OCI-LY7 (cell line): ENCODE measurements at regions not wholly inside any gene's neighbourhood (a gene's known extent, or its start where the extent isn't known, plus 50 kb on each side); places are given as distances from the start of the nearest gene placed in this dataset.

Experiments used
- BruUV-seq: library from RNA; stranded (reverse); fragments of 400-500 nt; replicated peaks from 2 replicates; lab custom pipeline; 2021; lab: Mats Ljungman, UMichigan
- CTCF ChIA-PET: fragments of 300-600 bp; sonication (Branson Sonifier 250); formaldehyde crosslinking; loops from one replicate; lab custom pipeline; 2022; ENCODE audit warnings: antibody characterized with exemption; ENCODE audit not compliant: unreplicated experiment; lab: Charles Lee
- POLR2A ChIA-PET: fragments of 300-600 bp; sonication (Branson Sonifier 250); formaldehyde crosslinking; loops from one replicate; lab custom pipeline; 2022; ENCODE audit warnings: antibody characterized with exemption; lab: Charles Lee
- DNase-seq: peaks from one replicate; pipeline ENCODE4 v3.0.0-alpha.2; 2015; ENCODE audit warnings: low spot score
- H2AFZ ChIP-seq: fragments of 200-600 bp; sonication (generic), shearing (Covaris generic); 2 replicates; pipeline ENCODE4 v1.6.1; 2014; ENCODE audit warnings: mild to moderate bottlenecking, antibody characterized with exemption, low read length, moderate library complexity
- H3K27ac ChIP-seq: fragments of 200-600 bp; sonication (generic); 2 replicates; pipeline ENCODE4 v1.5.1; 2014; ENCODE audit warnings: mixed run types, low read depth, mild to moderate bottlenecking, moderate library complexity, low read length, inconsistent platforms; ENCODE audit not compliant: poor library complexity, severe bottlenecking
- H3K36me3 ChIP-seq: fragments of 200-600 bp; sonication (generic); 2 replicates; pipeline ENCODE4 v1.6.1; 2014; ENCODE audit warnings: mild to moderate bottlenecking, antibody characterized with exemption, low read length, moderate library complexity, mixed read lengths; ENCODE audit not compliant: insufficient read depth
- H3K4me1 ChIP-seq: fragments of 200-600 bp; sonication (generic); 2 replicates; pipeline ENCODE4 v1.5.1; 2014; ENCODE audit warnings: mild to moderate bottlenecking, low read length; ENCODE audit not compliant: insufficient read depth, poor library complexity, severe bottlenecking
- H3K4me2 ChIP-seq: fragments of 200-600 bp; sonication (generic); 2 replicates; pipeline ENCODE4 v1.6.1; 2014; ENCODE audit warnings: mild to moderate bottlenecking, low read length
- H3K4me3 ChIP-seq: fragments of 200-600 bp; sonication (generic); 2 replicates; pipeline ENCODE4 v1.5.1; 2014; ENCODE audit warnings: mild to moderate bottlenecking, low read depth, low read length; ENCODE audit not compliant: poor library complexity, severe bottlenecking
- H3K79me2 ChIP-seq: fragments of 200-600 bp; sonication (generic); 2 replicates; pipeline ENCODE4 v1.6.1; 2016; ENCODE audit warnings: low read depth, mild to moderate bottlenecking, low read length, moderate library complexity, mixed read lengths; ENCODE audit not compliant: insufficient read depth
- H3K9me2 ChIP-seq: fragments of 200-600 bp; sonication (generic); 2 replicates; pipeline ENCODE4 v1.6.1; 2016; ENCODE audit warnings: mild to moderate bottlenecking, low read length, mixed read lengths; ENCODE audit not compliant: insufficient read depth
- H3K9me3 ChIP-seq: fragments of 200-600 bp; sonication (generic); 2 replicates; pipeline ENCODE4 v1.6.1; 2014; ENCODE audit warnings: mild to moderate bottlenecking, mixed run types, low read length, mixed read lengths
- H4K20me1 ChIP-seq: fragments of 200-600 bp; sonication (generic); 2 replicates; pipeline ENCODE4 v1.6.1; 2014; ENCODE audit warnings: mild to moderate bottlenecking, antibody characterized with exemption, low read length, moderate library complexity, mixed read lengths; ENCODE audit not compliant: insufficient read depth
- CTCF ChIP-seq: fragments of 200-600 bp; sonication (generic); conservative IDR thresholded peaks from 2 replicates; pipeline ENCODE4 v1.5.1; 2014; ENCODE audit warnings: mild to moderate bottlenecking, antibody characterized with exemption, low read length, moderate library complexity, mixed read lengths
- EZH2phosphoT487 ChIP-seq: fragments of 200-600 bp; sonication (generic); IDR thresholded peaks from 2 replicates; pipeline ENCODE4 v1.6.1; 2018; ENCODE audit warnings: low read depth, borderline replicate concordance, mild to moderate bottlenecking, mixed run types, antibody characterized with exemption, low read length, moderate library complexity, mixed read lengths
- intact Hi-C: fragments of 100-400 bp; cut with micrococcal nuclease; formaldehyde crosslinking; loops from one replicate; pipeline ENCODE4 v1.10.0; 2022; ENCODE audit not compliant: unreplicated experiment

DNA sequence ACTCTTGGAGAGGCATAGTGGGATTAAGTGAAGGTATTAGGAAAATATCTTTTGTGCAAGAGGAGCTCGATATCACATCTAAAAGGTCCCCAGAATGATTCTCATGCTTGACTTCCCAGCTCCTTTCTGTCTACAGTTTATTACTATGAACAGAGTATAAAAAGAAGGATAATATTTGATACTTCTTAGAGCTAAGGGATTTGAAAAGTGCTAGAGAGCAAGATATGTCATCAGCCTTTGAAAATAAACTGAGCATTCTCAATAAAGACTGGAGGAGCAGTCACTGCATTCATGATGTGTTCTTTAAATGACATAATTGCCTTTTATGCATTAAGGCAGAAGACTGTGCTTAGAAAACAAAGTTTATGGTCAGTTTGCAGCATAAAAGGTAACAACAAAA, 543.2 kb upstream of the NRXN1 start:
- TF ChIP-seq EZH2phosphoT487 (no peak), CTCF (no peak)
- BruUV-seq = no TSS peak
- POLR2A ChIA-PET = interaction anchor here (0.6 kb wide), 1 partner anchor 508 kb away, joined by 3 read pairs; no protein-coding TSS in a partner anchor
- no peaks in the 10 kb centered on the region for H3K36me3 ChIP-seq
- no peaks in the 10 kb centered on the region for H3K4me1 ChIP-seq
- intact Hi-C loops = no loop called here
- no peak overlapping the region for H3K4me3 ChIP-seq
- no peak overlapping the region for H3K4me2 ChIP-seq
- CTCF ChIA-PET = no interaction called here
- no peaks in the 10 kb centered on the region for H3K9me2 ChIP-seq
- no peaks in the 10 kb centered on the region for H3K79me2 ChIP-seq
- H2AFZ ChIP-seq = no peak overlapping the region
- DNase-seq = no peak
- no peaks in the 10 kb centered on the region for H4K20me1 ChIP-seq
- H3K9me3 ChIP-seq = no peaks in the 10 kb centered on the region
- no peak overlapping the region for H3K27ac ChIP-seq

DNA sequence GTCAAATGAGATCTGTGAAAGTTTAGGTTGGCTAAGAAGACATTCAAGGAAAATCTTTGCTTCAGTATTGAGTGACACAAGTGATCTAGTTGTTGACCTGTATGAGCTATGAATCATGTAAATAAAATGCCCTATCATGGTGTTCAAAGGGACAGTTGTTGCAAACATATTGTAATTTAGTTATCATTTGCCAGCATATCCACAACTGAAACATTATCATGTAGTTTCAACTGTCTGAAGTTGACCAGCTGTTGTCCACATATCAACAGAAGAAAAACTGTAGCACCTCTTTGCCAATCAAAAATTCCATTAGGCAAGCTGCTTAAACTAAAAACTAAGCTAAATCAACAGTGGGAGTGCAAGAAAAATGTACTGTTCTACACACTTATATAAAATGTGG, 527.1 kb upstream of the NRXN1 start:
- H4K20me1 ChIP-seq = no peaks in the 10 kb centered on the region
- H3K4me1 ChIP-seq = no peaks in the 10 kb centered on the region
- no peak for DNase-seq
- no peaks in the 10 kb centered on the region for H3K79me2 ChIP-seq
- BruUV-seq = no TSS peak
- ChIA-PET POLR2A (no interaction called here), CTCF (no interaction called here)
- H3K36me3 ChIP-seq = no peaks in the 10 kb centered on the region
- no peak for TF ChIP-seq CTCF
- no peak for TF ChIP-seq EZH2phosphoT487
- no peak overlapping the region for H3K27ac ChIP-seq
- H3K9me2 ChIP-seq = no peaks in the 10 kb centered on the region
- no peaks in the 10 kb centered on the region for H3K9me3 ChIP-seq
- H3K4me3 ChIP-seq = no peak overlapping the region
- intact Hi-C loops = no loop called here
- H3K4me2 ChIP-seq = no peak overlapping the region
- no peak overlapping the region for H2AFZ ChIP-seq

DNA sequence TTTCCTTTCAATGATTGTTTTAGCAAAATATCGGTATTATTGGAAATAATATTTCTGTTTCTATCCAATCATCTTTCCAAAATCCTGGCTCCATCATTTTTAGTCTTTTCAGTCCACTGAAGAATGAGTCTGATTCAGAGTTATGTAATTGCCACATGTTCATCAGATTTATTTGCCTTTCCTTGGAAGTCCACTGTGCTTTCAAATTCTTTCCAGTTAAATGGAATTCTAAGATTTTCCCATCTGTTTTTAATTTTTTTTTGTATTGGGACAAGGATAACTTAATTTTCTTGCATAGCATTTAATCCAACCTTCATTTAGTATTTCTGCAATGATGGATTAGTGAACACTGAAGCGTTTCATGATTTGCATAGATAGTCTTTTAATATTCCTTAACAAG, 521.5 kb upstream of the NRXN1 start:
- no TSS peak for BruUV-seq
- TF ChIP-seq EZH2phosphoT487 = no peak
- TF ChIP-seq CTCF = no peak
- POLR2A ChIA-PET = no interaction called here

More for the DNA sequence above, 521.5 kb upstream of the NRXN1 start:
- Histone ChIP-seq H3K27ac (no peak overlapping the region), H3K4me3 (no peak overlapping the region), H3K4me2 (no peak overlapping the region), H4K20me1 (no peaks in the 10 kb centered on the region), H2AFZ (no peak overlapping the region), H3K4me1 (no peaks in the 10 kb centered on the region), H3K9me2 (no peaks in the 10 kb centered on the region), H3K36me3 (no peaks in the 10 kb centered on the region), H3K79me2 (no peaks in the 10 kb centered on the region), H3K9me3 (no peaks in the 10 kb centered on the region)
- CTCF ChIA-PET = no interaction called here
- DNase-seq = no peak
- intact Hi-C loops = no loop called here
